GM23338 (cell line): ENCODE measurements at regions not wholly inside any gene's neighbourhood (a gene's known extent, or its start where the extent isn't known, plus 50 kb on each side); places are given as distances from the start of the nearest gene placed in this dataset.

Experiments used
- ATAC-seq: fragments of 200-7000 bp; cut with Tn5 transposase; 3 replicates; pipeline ENCODE4 v1.9.1; 2020
- DNase-seq: peaks from one replicate; pipeline ENCODE4 v3.0.0-alpha.2; 2015; ENCODE audit warnings: low spot score
- H2AFZ ChIP-seq: fragments of 200-600 bp; sonication (generic); 2 replicates; pipeline ENCODE4 v1.8.0; 2016; ENCODE audit warnings: antibody characterized with exemption, mild to moderate bottlenecking, moderate library complexity
- H3F3A ChIP-seq: fragments of 200-600 bp; sonication (generic); replicated peaks from 2 replicates; pipeline ENCODE4 v1.8.0; 2017; ENCODE audit warnings: antibody characterized with exemption, mixed run types, low read depth
- H3K27ac ChIP-seq: fragments of 200-600 bp; sonication (generic); 2 replicates; pipeline ENCODE4 v1.6.1; 2016; ENCODE audit warnings: low read depth
- H3K27me3 ChIP-seq: fragments of 200-600 bp; sonication (generic); 2 replicates; pipeline ENCODE4 v1.8.0; 2016; ENCODE audit warnings: mild to moderate bottlenecking, mixed run types, moderate library complexity; ENCODE audit not compliant: insufficient read depth
- H3K36me3 ChIP-seq: fragments of 200-600 bp; sonication (generic); 2 replicates; pipeline ENCODE4 v1.8.0; 2016; ENCODE audit warnings: mild to moderate bottlenecking; ENCODE audit not compliant: insufficient read depth
- H3K4me1 ChIP-seq: fragments of 200-600 bp; sonication (generic); 2 replicates; pipeline ENCODE4 v1.8.0; 2016; ENCODE audit warnings: mild to moderate bottlenecking, moderate library complexity; ENCODE audit not compliant: insufficient read depth
- H3K4me2 ChIP-seq: fragments of 200-600 bp; sonication (generic); 2 replicates; pipeline ENCODE4 v1.7.1; 2017; ENCODE audit warnings: mixed run types
- H3K4me3 ChIP-seq: fragments of 200-600 bp; sonication (generic); 2 replicates; pipeline ENCODE4 v1.6.1; 2016; ENCODE audit warnings: mixed run types
- H3K79me2 ChIP-seq: fragments of 200-600 bp; sonication (generic); replicated peaks from 2 replicates; pipeline ENCODE4 v1.8.0; 2017; ENCODE audit warnings: mild to moderate bottlenecking; ENCODE audit not compliant: insufficient read depth
- H3K9me2 ChIP-seq: fragments of 200-600 bp; sonication (generic); 2 replicates; pipeline ENCODE4 v1.8.0; 2017; ENCODE audit not compliant: insufficient read depth
- H4K20me1 ChIP-seq: fragments of 200-600 bp; sonication (generic); replicated peaks from 2 replicates; pipeline ENCODE4 v1.8.0; 2017; ENCODE audit warnings: mild to moderate bottlenecking; ENCODE audit not compliant: insufficient read depth
- H3K27ac Mint-ChIP-seq: 2 replicates; pipeline ENCODE4 v1.8.0; 2020; ENCODE audit warnings: inconsistent platforms, mild to moderate bottlenecking, moderate library complexity, mixed read lengths
- H3K27me3 Mint-ChIP-seq: 3 replicates; pipeline ENCODE4 v1.8.0; 2022; ENCODE audit warnings: low read depth, mild to moderate bottlenecking, moderate library complexity, mixed read lengths, inconsistent platforms; ENCODE audit not compliant: insufficient read depth, poor library complexity
- H3K36me3 Mint-ChIP-seq: 3 replicates; pipeline ENCODE4 v1.8.0; 2021; ENCODE audit warnings: low read depth, mild to moderate bottlenecking, inconsistent platforms, moderate library complexity, mixed read lengths
- H3K4me1 Mint-ChIP-seq: 3 replicates; pipeline ENCODE4 v1.8.0; 2020; ENCODE audit warnings: mild to moderate bottlenecking, inconsistent platforms, mixed read lengths
- H3K4me3 Mint-ChIP-seq: 3 replicates; pipeline ENCODE4 v1.8.0; 2021; ENCODE audit warnings: moderate library complexity, mild to moderate bottlenecking, inconsistent platforms, mixed read lengths
- H3K9me3 Mint-ChIP-seq: 3 replicates; pipeline ENCODE4 v1.8.0; 2020; ENCODE audit warnings: moderate library complexity, mild to moderate bottlenecking, inconsistent platforms, mixed read lengths
- CREB1 ChIP-seq: fragments of 250-450 bp; sonication (Bioruptor Pico); IDR thresholded peaks from 2 replicates; pipeline ENCODE4 v1.5.0; 2020; ENCODE audit warnings: low read depth, mild to moderate bottlenecking, moderate library complexity
- EZH2 ChIP-seq: fragments of 200-600 bp; sonication (generic); IDR thresholded peaks from one replicate; pipeline ENCODE4 v1.8.0; 2017; ENCODE audit warnings: antibody characterized with exemption, mild to moderate bottlenecking, low read depth; ENCODE audit not compliant: unreplicated experiment
- EZH2phosphoT487 ChIP-seq: fragments of 200-600 bp; sonication (generic); IDR thresholded peaks from one replicate; pipeline ENCODE4 v1.8.1; 2018; ENCODE audit warnings: antibody characterized with exemption; ENCODE audit not compliant: unreplicated experiment
- JUNB ChIP-seq: IDR thresholded peaks from one replicate; pipeline ENCODE4 v1.6.1; 2016; ENCODE audit warnings: antibody characterized with exemption; ENCODE audit not compliant: unreplicated experiment
- NANOG ChIP-seq: IDR thresholded peaks from 2 replicates; pipeline ENCODE4 v1.6.1; 2016; ENCODE audit warnings: antibody characterized with exemption, borderline replicate concordance
- POLR2AphosphoS5 ChIP-seq: IDR thresholded peaks from 2 replicates; pipeline ENCODE4 v1.6.1; 2016; ENCODE audit warnings: antibody characterized with exemption, low read depth
- STAT1 ChIP-seq: IDR thresholded peaks from one replicate; pipeline ENCODE4 v1.6.1; 2016; ENCODE audit warnings: antibody characterized with exemption; ENCODE audit not compliant: unreplicated experiment
- ZNF114 ChIP-seq: fragments of 250-450 bp; sonication (Bioruptor Pico); IDR thresholded peaks from 2 replicates; pipeline ENCODE4 v1.5.0; 2020; ENCODE audit warnings: mild to moderate bottlenecking, moderate library complexity
- ZNF331 ChIP-seq: fragments of 250-450 bp; sonication (Bioruptor Pico); IDR thresholded peaks from 2 replicates; pipeline ENCODE4 v1.5.0; 2020; ENCODE audit warnings: low read depth, mild to moderate bottlenecking, moderate library complexity
- TF ChIP-seq, protein P1 (sequence below), 2 experiments: fragments of 200-600 bp in 1 of 2; sonication (generic) in 1 of 2; conservative IDR thresholded peaks; 2 replicates each; pipeline versions ENCODE4 v1.5.1 to v1.6.1; 2016 to 2017; ENCODE audit warnings: antibody characterized with exemption in 2 of 2, low read depth in 2 of 2, mild to moderate bottlenecking in 2 of 2, moderate library complexity in 1 of 2
- TF ChIP-seq, protein P2 (sequence below): IDR thresholded peaks from one replicate; pipeline ENCODE4 v1.6.1; 2018; ENCODE audit warnings: antibody characterized with exemption; ENCODE audit not compliant: unreplicated experiment
- TF ChIP-seq, protein P3 (sequence below): fragments of 250-450 bp; sonication (Bioruptor Pico); IDR thresholded peaks from 2 replicates; pipeline ENCODE4 v1.5.0; 2020; ENCODE audit warnings: mild to moderate bottlenecking, moderate library complexity
- TF ChIP-seq, protein P4 (sequence below): IDR thresholded peaks from 2 replicates; pipeline ENCODE4 v1.6.1; 2016; ENCODE audit warnings: antibody characterized with exemption

DNA sequence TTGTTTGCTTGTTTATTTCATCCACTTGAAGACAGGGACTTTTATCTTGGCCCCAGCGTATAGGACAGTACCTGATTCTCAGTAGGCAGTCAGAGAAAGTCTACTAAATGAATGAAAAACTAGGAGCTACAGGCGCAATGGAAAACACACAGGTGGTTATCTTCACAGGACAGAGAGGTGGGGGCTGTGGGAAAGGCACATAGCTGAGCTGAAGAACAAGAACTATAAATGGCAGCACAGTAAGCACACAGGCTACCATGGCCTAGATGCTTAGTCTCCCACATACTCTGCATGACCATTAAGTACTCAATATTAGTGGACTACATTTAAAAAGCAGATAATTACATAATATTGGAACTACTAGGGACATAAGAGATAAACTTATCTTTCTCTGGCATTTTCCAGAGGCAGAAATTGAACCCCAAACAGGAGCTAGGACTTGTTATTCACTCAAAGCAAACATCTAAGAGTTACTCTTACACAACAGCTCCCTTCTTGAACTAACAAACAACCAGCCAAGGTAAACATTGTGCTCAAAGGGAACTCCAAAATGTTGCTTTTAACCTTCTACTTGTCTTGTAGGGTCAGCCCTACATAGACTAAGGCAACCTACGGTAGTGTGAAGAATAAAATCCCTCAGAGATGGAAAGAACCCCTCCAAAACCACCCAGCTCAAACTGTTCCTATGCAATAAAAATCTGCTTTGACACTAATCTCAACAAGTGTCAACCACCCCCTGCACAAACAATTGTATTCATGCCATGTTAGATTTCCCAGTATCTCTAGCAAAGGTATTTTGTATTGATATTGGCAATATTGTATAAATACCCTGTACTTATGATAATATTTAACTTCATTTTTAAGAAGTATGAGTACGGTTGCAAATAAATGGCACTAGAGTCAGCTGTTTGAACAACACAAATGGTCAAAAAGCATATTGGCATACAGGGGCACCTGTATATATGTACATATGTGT, 593.6 kb downstream of the KLHL13 start:
- H3K27ac Mint-ChIP-seq: no peak overlapping the region
- H3K36me3 Mint-ChIP-seq: no peaks in the 10 kb centered on the region
- Histone ChIP-seq H3K27ac (no peak overlapping the region), H3K27me3 (no peaks in the 10 kb centered on the region), H4K20me1 (no peaks in the 10 kb centered on the region), H3K36me3 (no peaks in the 10 kb centered on the region), H3F3A (no peaks in the 10 kb centered on the region), H2AFZ (no peak overlapping the region), H3K4me1 (no peaks in the 10 kb centered on the region), H3K9me2 (no peaks in the 10 kb centered on the region), H3K4me3 (no peak overlapping the region), H3K4me2 (no peak overlapping the region), H3K79me2 (no peaks in the 10 kb centered on the region)
- DNase-seq: no peak
- H3K9me3 Mint-ChIP-seq: no peaks in the 10 kb centered on the region
- peaks cover 1% of the 10 kb centered on the region for H3K27me3 Mint-ChIP-seq
- no peak for ATAC-seq
- H3K4me3 Mint-ChIP-seq: no peak overlapping the region
- no peaks in the 10 kb centered on the region for H3K4me1 Mint-ChIP-seq
- TF ChIP-seq STAT1: no peak
- TF ChIP-seq POLR2AphosphoS5: no peak
- no peak for TF ChIP-seq CREB1 (CRISPR knock-in tag)
- TF ChIP-seq JUNB: no peak
- TF ChIP-seq, protein P1, sequence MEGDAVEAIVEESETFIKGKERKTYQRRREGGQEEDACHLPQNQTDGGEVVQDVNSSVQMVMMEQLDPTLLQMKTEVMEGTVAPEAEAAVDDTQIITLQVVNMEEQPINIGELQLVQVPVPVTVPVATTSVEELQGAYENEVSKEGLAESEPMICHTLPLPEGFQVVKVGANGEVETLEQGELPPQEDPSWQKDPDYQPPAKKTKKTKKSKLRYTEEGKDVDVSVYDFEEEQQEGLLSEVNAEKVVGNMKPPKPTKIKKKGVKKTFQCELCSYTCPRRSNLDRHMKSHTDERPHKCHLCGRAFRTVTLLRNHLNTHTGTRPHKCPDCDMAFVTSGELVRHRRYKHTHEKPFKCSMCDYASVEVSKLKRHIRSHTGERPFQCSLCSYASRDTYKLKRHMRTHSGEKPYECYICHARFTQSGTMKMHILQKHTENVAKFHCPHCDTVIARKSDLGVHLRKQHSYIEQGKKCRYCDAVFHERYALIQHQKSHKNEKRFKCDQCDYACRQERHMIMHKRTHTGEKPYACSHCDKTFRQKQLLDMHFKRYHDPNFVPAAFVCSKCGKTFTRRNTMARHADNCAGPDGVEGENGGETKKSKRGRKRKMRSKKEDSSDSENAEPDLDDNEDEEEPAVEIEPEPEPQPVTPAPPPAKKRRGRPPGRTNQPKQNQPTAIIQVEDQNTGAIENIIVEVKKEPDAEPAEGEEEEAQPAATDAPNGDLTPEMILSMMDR (conservative IDR thresholded peaks at IDR 0.05; ENCODE audit: low read depth in 2 of 2): no peak
- TF ChIP-seq, protein P2, sequence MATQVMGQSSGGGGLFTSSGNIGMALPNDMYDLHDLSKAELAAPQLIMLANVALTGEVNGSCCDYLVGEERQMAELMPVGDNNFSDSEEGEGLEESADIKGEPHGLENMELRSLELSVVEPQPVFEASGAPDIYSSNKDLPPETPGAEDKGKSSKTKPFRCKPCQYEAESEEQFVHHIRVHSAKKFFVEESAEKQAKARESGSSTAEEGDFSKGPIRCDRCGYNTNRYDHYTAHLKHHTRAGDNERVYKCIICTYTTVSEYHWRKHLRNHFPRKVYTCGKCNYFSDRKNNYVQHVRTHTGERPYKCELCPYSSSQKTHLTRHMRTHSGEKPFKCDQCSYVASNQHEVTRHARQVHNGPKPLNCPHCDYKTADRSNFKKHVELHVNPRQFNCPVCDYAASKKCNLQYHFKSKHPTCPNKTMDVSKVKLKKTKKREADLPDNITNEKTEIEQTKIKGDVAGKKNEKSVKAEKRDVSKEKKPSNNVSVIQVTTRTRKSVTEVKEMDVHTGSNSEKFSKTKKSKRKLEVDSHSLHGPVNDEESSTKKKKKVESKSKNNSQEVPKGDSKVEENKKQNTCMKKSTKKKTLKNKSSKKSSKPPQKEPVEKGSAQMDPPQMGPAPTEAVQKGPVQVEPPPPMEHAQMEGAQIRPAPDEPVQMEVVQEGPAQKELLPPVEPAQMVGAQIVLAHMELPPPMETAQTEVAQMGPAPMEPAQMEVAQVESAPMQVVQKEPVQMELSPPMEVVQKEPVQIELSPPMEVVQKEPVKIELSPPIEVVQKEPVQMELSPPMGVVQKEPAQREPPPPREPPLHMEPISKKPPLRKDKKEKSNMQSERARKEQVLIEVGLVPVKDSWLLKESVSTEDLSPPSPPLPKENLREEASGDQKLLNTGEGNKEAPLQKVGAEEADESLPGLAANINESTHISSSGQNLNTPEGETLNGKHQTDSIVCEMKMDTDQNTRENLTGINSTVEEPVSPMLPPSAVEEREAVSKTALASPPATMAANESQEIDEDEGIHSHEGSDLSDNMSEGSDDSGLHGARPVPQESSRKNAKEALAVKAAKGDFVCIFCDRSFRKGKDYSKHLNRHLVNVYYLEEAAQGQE: no peak
- TF ChIP-seq ZNF114 (CRISPR knock-in tag): no peak
- TF ChIP-seq EZH2phosphoT487: no peak
- TF ChIP-seq, protein P3, sequence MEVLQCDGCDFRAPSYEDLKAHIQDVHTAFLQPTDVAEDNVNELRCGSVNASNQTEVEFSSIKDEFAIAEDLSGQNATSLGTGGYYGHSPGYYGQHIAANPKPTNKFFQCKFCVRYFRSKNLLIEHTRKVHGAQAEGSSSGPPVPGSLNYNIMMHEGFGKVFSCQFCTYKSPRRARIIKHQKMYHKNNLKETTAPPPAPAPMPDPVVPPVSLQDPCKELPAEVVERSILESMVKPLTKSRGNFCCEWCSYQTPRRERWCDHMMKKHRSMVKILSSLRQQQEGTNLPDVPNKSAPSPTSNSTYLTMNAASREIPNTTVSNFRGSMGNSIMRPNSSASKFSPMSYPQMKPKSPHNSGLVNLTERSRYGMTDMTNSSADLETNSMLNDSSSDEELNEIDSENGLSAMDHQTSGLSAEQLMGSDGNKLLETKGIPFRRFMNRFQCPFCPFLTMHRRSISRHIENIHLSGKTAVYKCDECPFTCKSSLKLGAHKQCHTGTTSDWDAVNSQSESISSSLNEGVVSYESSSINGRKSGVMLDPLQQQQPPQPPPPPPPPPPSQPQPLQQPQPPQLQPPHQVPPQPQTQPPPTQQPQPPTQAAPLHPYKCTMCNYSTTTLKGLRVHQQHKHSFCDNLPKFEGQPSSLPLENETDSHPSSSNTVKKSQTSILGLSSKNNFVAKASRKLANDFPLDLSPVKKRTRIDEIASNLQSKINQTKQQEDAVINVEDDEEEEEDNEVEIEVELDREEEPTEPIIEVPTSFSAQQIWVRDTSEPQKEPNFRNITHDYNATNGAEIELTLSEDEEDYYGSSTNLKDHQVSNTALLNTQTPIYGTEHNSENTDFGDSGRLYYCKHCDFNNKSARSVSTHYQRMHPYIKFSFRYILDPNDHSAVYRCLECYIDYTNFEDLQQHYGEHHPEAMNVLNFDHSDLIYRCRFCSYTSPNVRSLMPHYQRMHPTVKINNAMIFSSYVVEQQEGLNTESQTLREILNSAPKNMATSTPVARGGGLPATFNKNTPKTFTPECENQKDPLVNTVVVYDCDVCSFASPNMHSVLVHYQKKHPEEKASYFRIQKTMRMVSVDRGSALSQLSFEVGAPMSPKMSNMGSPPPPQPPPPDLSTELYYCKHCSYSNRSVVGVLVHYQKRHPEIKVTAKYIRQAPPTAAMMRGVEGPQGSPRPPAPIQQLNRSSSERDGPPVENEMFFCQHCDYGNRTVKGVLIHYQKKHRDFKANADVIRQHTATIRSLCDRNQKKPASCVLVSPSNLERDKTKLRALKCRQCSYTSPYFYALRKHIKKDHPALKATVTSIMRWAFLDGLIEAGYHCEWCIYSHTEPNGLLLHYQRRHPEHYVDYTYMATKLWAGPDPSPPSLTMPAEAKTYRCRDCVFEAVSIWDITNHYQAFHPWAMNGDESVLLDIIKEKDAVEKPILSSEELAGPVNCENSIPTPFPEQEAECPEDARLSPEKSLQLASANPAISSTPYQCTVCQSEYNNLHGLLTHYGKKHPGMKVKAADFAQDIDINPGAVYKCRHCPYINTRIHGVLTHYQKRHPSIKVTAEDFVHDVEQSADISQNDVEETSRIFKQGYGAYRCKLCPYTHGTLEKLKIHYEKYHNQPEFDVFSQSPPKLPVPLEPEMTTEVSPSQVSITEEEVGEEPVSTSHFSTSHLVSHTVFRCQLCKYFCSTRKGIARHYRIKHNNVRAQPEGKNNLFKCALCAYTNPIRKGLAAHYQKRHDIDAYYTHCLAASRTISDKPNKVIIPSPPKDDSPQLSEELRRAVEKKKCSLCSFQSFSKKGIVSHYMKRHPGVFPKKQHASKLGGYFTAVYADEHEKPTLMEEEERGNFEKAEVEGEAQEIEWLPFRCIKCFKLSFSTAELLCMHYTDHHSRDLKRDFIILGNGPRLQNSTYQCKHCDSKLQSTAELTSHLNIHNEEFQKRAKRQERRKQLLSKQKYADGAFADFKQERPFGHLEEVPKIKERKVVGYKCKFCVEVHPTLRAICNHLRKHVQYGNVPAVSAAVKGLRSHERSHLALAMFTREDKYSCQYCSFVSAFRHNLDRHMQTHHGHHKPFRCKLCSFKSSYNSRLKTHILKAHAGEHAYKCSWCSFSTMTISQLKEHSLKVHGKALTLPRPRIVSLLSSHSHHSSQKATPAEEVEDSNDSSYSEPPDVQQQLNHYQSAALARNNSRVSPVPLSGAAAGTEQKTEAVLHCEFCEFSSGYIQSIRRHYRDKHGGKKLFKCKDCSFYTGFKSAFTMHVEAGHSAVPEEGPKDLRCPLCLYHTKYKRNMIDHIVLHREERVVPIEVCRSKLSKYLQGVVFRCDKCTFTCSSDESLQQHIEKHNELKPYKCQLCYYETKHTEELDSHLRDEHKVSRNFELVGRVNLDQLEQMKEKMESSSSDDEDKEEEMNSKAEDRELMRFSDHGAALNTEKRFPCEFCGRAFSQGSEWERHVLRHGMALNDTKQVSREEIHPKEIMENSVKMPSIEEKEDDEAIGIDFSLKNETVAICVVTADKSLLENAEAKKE (CRISPR knock-in tag): no peak
- TF ChIP-seq, protein P4, sequence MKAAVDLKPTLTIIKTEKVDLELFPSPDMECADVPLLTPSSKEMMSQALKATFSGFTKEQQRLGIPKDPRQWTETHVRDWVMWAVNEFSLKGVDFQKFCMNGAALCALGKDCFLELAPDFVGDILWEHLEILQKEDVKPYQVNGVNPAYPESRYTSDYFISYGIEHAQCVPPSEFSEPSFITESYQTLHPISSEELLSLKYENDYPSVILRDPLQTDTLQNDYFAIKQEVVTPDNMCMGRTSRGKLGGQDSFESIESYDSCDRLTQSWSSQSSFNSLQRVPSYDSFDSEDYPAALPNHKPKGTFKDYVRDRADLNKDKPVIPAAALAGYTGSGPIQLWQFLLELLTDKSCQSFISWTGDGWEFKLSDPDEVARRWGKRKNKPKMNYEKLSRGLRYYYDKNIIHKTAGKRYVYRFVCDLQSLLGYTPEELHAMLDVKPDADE: no peak
- TF ChIP-seq ZNF331 (CRISPR knock-in tag): no peak
- TF ChIP-seq NANOG: no peak
- TF ChIP-seq EZH2: no peak
